Endothelial cell (in vitro differentiated cells): ENCODE measurements at regions not wholly inside any gene's neighbourhood (a gene's known extent, or its start where the extent isn't known, plus 50 kb on each side); places are given as distances from the start of the nearest gene placed in this dataset.

Experiments used
- DNase-seq: peaks from one replicate; pipeline ENCODE4 v3.0.0; 2021; ENCODE audit warnings: low spot score
- H3K27ac Mint-ChIP-seq: one replicate; pipeline ENCODE4 v1.8.0; 2021; ENCODE audit warnings: mixed read lengths, inconsistent platforms; ENCODE audit not compliant: unreplicated experiment
- H3K27me3 Mint-ChIP-seq: one replicate; pipeline ENCODE4 v1.8.0; 2021; ENCODE audit warnings: mild to moderate bottlenecking, moderate library complexity, mixed read lengths, inconsistent platforms; ENCODE audit not compliant: unreplicated experiment
- H3K36me3 Mint-ChIP-seq: one replicate; pipeline ENCODE4 v1.8.0; 2021; ENCODE audit warnings: mild to moderate bottlenecking, low read depth, mixed read lengths, inconsistent platforms; ENCODE audit not compliant: unreplicated experiment
- H3K4me1 Mint-ChIP-seq: one replicate; pipeline ENCODE4 v1.8.0; 2021; ENCODE audit warnings: mild to moderate bottlenecking, mixed read lengths, inconsistent platforms; ENCODE audit not compliant: unreplicated experiment
- H3K4me3 Mint-ChIP-seq: one replicate; pipeline ENCODE4 v1.8.0; 2021; ENCODE audit warnings: mild to moderate bottlenecking, mixed read lengths, inconsistent platforms; ENCODE audit not compliant: unreplicated experiment
- H3K9me3 Mint-ChIP-seq: one replicate; pipeline ENCODE4 v1.8.0; 2021; ENCODE audit warnings: mixed read lengths, inconsistent platforms; ENCODE audit not compliant: unreplicated experiment
- TF ChIP-seq, protein P1 (sequence below): fragments of 200-600 bp; sonication (generic); IDR thresholded peaks from one replicate; pipeline ENCODE4 v1.5.0; 2021; ENCODE audit warnings: antibody characterized with exemption; ENCODE audit not compliant: unreplicated experiment

DNA sequence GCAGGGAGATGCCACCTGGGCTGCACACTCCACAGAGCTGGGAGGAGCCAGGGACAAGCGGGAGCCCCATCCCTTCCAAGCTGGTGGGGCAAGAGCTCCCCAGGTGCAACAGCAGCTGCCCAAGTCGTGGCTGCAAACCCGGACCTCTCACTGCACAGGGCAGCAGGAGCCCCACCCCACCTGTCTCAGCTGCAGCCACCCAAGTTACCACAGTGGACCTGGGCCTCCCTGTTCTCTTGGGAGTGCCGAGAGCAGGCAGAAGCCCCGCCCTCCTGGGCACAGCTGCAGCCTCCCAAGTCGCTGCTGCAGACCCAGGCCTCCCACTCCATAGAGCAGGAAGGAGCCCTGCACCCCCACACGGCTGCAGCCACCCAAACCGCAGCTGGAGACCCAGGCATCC lies 374.1 kb upstream of the ACO1 start:
- DNase-seq, result no peak
- H3K27ac Mint-ChIP-seq, result no peak overlapping the region
- H3K9me3 Mint-ChIP-seq, result no peaks in the 10 kb centered on the region
- no peaks in the 10 kb centered on the region for H3K36me3 Mint-ChIP-seq
- H3K27me3 Mint-ChIP-seq, result no peaks in the 10 kb centered on the region
- H3K4me1 Mint-ChIP-seq, result no peaks in the 10 kb centered on the region
- TF ChIP-seq, protein P1, sequence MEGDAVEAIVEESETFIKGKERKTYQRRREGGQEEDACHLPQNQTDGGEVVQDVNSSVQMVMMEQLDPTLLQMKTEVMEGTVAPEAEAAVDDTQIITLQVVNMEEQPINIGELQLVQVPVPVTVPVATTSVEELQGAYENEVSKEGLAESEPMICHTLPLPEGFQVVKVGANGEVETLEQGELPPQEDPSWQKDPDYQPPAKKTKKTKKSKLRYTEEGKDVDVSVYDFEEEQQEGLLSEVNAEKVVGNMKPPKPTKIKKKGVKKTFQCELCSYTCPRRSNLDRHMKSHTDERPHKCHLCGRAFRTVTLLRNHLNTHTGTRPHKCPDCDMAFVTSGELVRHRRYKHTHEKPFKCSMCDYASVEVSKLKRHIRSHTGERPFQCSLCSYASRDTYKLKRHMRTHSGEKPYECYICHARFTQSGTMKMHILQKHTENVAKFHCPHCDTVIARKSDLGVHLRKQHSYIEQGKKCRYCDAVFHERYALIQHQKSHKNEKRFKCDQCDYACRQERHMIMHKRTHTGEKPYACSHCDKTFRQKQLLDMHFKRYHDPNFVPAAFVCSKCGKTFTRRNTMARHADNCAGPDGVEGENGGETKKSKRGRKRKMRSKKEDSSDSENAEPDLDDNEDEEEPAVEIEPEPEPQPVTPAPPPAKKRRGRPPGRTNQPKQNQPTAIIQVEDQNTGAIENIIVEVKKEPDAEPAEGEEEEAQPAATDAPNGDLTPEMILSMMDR, result no peak
- no peak overlapping the region for H3K4me3 Mint-ChIP-seq

DNA sequence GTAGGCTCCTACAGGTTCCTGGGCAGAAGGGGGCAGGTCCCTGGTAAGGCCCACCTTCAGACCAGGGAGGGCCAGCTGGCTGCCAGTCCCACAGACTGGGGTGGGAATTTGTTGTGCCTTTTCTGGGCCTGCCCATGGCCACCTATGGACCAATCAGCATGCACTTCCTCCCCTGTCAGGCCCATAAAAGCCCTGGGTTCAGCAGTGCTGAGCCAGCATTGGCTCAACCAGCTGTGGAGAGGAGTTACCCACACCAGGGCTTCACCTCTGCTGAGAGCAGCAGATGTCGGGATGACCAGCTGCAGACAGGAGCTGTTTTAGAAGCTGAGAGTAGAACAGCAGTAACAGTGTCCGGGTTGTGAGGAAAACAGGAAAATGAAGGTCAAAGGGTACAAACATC lies 373.4 kb upstream of the ACO1 start:
- Mint-ChIP-seq H3K4me3 (no peak overlapping the region), H3K36me3 (no peaks in the 10 kb centered on the region), H3K9me3 (no peaks in the 10 kb centered on the region), H3K4me1 (no peaks in the 10 kb centered on the region), H3K27me3 (peaks cover 1% of the 10 kb centered on the region), H3K27ac (no peak overlapping the region)
- TF ChIP-seq, protein P1, result no peak
- DNase-seq, result no peak

DNA sequence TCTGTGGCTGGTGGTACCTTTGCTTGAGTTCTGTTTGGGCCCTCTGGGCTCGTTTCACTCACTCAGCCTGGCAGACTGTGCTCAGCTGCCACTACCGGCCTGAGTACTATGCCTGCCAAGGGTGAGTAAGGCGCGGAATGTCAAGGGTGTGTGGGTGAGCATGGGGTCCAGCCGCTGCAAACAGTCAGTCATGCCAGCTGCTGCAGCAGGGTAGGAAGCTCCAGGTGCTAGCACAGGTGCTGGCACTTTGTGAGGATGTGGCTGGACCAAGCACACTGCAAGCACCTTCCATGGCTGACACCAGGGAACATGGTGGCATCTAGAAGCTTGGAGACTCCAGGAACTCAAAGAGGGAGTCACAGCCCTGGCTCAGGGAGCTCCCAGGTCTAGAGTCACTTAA lies 368.6 kb upstream of the ACO1 start:
- Mint-ChIP-seq H3K27ac (no peak overlapping the region), H3K4me3 (no peak overlapping the region), H3K36me3 (no peaks in the 10 kb centered on the region), H3K27me3 (peaks cover 1% of the 10 kb centered on the region), H3K9me3 (no peaks in the 10 kb centered on the region), H3K4me1 (no peaks in the 10 kb centered on the region)
- DNase-seq, result no peak
- TF ChIP-seq, protein P1, result no peak

DNA sequence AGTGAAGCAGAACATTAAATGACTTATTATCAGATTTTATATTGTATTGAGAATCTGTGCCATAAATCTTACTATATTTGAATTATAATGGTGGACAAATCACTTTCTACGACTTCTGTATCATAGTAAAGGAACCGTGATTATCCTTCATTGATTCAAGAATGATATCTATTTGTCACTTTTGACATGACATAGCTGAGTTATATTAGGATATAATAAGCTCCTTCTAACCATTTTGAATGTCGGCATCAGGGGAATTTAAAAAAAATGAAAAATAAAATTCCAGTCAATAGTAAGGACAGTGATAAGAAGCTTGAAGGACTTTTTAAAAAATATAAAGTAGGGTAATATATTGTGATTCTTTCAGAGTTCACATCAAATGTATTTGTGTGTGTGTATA lies 338.9 kb upstream of the ACO1 start:
- no peaks in the 10 kb centered on the region for H3K36me3 Mint-ChIP-seq
- no peaks in the 10 kb centered on the region for H3K27me3 Mint-ChIP-seq
- H3K27ac Mint-ChIP-seq, result no peak overlapping the region
- no peak for DNase-seq
- H3K4me3 Mint-ChIP-seq, result no peak overlapping the region
- H3K4me1 Mint-ChIP-seq, result no peaks in the 10 kb centered on the region
- H3K9me3 Mint-ChIP-seq, result no peaks in the 10 kb centered on the region
- TF ChIP-seq, protein P1, result no peak

DNA sequence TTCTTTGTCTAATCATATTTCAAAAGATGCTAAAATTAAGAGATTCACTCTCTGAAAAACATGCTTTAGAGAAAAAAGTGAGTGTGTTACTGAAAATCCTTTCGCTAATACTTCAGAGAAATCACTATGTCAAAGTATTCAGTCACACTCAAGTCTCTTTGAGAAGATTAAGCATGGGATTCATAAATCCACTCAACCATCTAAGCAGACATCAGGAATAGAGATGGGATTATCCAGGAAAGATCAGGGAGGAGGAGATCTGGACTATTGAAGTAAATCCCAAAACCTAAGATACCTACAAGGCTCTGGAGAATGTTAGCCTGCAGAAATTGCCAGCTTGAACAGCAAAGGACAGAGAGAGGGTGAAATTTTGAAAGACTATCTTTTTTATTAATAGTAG lies 317.2 kb upstream of the ACO1 start:
- H3K9me3 Mint-ChIP-seq, result no peaks in the 10 kb centered on the region
- DNase-seq, result no peak
- H3K4me3 Mint-ChIP-seq, result no peak overlapping the region
- peaks cover 10% of the 10 kb centered on the region for H3K4me1 Mint-ChIP-seq
- H3K27ac Mint-ChIP-seq, result peak overlapping the region; percentile 85
- no peaks in the 10 kb centered on the region for H3K27me3 Mint-ChIP-seq
- TF ChIP-seq, protein P1, result no peak
- H3K36me3 Mint-ChIP-seq, result no peaks in the 10 kb centered on the region
